Astrocyte (in vitro differentiated cells and primary cell): ENCODE measurements at regions not wholly inside any gene's neighbourhood (a gene's known extent, or its start where the extent isn't known, plus 50 kb on each side); places are given as distances from the start of the nearest gene placed in this dataset.

Experiments
- DNase-seq: peaks from one replicate; pipeline ENCODE4 v3.0.0-alpha.2; 2010; ENCODE audit warnings: low read depth
- FAIRE-seq: peaks from 2 replicates; lab custom pipeline; 2011; peaks lifted over from hg19 to GRCh38; lab: Jason Lieb, UNC
- H2AFZ ChIP-seq: 2 replicates; pipeline ENCODE4 v1.6.0; 2012; ENCODE audit warnings: low read depth, low read length, inconsistent platforms
- H3K27ac ChIP-seq: 2 replicates; pipeline ENCODE4 v1.5.1; 2011; ENCODE audit warnings: low read depth, low read length, inconsistent platforms
- H3K27me3 ChIP-seq: 2 replicates; pipeline ENCODE4 v1.6.0; 2011; ENCODE audit warnings: low read length, inconsistent platforms; ENCODE audit not compliant: insufficient read depth
- H3K36me3 ChIP-seq: 2 replicates; pipeline ENCODE4 v1.5.1; 2011; ENCODE audit warnings: low read length, inconsistent platforms; ENCODE audit not compliant: insufficient read depth
- H3K4me1 ChIP-seq: 2 replicates; pipeline ENCODE4 v1.5.1; 2011; ENCODE audit warnings: low read length, inconsistent platforms; ENCODE audit not compliant: insufficient read depth
- H3K4me2 ChIP-seq: 2 replicates; pipeline ENCODE4 v1.6.0; 2012; ENCODE audit warnings: low read length, inconsistent platforms
- H3K4me3 ChIP-seq: 2 replicates; pipeline ENCODE4 v1.5.1; 2011; ENCODE audit warnings: low read depth, mild to moderate bottlenecking, low read length, inconsistent platforms; ENCODE audit not compliant: insufficient read depth
- H3K79me2 ChIP-seq: 2 replicates; pipeline ENCODE4 v1.6.0; 2012; ENCODE audit warnings: mild to moderate bottlenecking, low read length, inconsistent platforms; ENCODE audit not compliant: insufficient read depth
- H3K9ac ChIP-seq: 2 replicates; pipeline ENCODE4 v1.6.0; 2012; ENCODE audit warnings: mild to moderate bottlenecking, low read length, inconsistent platforms
- H3K9me3 ChIP-seq: 2 replicates; pipeline ENCODE4 v1.5.1; 2012; ENCODE audit warnings: low read depth, mild to moderate bottlenecking, low read length, inconsistent platforms; ENCODE audit not compliant: insufficient read depth
- H4K20me1 ChIP-seq: 2 replicates; pipeline ENCODE4 v1.6.0; 2012; ENCODE audit warnings: low read length, inconsistent platforms; ENCODE audit not compliant: insufficient read depth
- H3K27ac Mint-ChIP-seq: one replicate; pipeline ENCODE4 v1.8.0; 2021; ENCODE audit warnings: mild to moderate bottlenecking, mixed read lengths; ENCODE audit not compliant: unreplicated experiment
- H3K27me3 Mint-ChIP-seq: one replicate; pipeline ENCODE4 v1.8.0; 2021; ENCODE audit warnings: low read depth, mixed read lengths; ENCODE audit not compliant: unreplicated experiment
- H3K36me3 Mint-ChIP-seq: one replicate; pipeline ENCODE4 v1.8.0; 2021; ENCODE audit warnings: low read depth, mixed read lengths; ENCODE audit not compliant: unreplicated experiment
- H3K4me1 Mint-ChIP-seq: one replicate; pipeline ENCODE4 v1.8.0; 2021; ENCODE audit warnings: low read depth, mixed read lengths; ENCODE audit not compliant: unreplicated experiment
- H3K4me3 Mint-ChIP-seq: one replicate; pipeline ENCODE4 v1.8.0; 2021; ENCODE audit warnings: mild to moderate bottlenecking, moderate library complexity, mixed read lengths; ENCODE audit not compliant: unreplicated experiment
- H3K9me3 Mint-ChIP-seq: one replicate; pipeline ENCODE4 v1.8.0; 2021; ENCODE audit warnings: mild to moderate bottlenecking, mixed read lengths; ENCODE audit not compliant: unreplicated experiment
- EZH2 ChIP-seq: IDR thresholded peaks from 2 replicates; pipeline ENCODE4 v1.6.1; 2012; ENCODE audit warnings: mild to moderate bottlenecking, low read length, inconsistent platforms; ENCODE audit not compliant: insufficient read depth
- TF ChIP-seq, protein P1 (sequence below): IDR thresholded peaks from 2 replicates; pipeline ENCODE4 v1.5.1; 2011; ENCODE audit warnings: low read depth, mild to moderate bottlenecking, inconsistent platforms, low read length, moderate library complexity; ENCODE audit not compliant: insufficient read depth

DNA sequence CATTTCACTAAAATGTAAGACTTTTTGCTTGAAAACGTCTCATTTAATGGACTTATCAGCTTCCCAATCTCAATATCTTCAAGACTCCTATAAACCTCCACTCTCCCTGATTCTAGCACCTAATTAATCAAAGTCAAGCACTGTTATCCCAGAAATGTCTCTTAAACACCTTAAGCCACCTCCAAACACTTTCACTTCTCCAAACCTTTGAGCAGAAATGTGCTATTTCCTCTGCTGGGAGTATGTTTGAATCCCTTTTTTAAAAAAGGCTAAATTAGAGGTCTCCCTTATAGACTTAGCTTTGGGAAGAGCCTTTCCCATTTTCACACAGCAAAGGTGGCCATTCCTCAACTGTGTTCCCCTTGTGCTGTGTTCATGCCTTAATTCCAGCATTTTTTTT, 146.2 kb upstream of the SYN3 start:
- no peak for DNase-seq
- no peaks in the 10 kb centered on the region for H4K20me1 ChIP-seq
- peaks cover 45% of the 10 kb centered on the region for H3K27me3 Mint-ChIP-seq

DNA sequence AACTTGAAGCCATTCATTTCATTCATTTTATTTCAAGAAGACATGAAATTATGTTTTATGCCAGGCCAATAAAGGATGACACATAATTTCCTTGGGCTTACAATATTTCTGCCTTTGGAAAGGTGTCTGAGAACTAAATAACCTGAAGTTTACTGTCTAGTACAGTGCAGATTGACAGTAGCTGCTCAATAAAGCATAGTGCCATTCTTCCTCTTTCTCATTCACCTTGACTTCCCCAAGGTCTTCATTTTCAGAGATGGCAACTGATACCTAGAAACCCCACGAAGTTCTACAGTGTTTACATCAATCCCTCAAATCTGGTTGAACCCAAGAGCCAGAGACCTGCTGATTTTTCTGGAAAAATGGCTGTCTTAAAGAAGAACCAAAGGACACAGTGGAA, 144.3 kb upstream of the SYN3 start:
- Histone ChIP-seq H3K9me3 (no peaks in the 10 kb centered on the region), H3K4me3 (no peak overlapping the region), H2AFZ (no peak overlapping the region), H3K27me3 (no peaks in the 10 kb centered on the region), H3K9ac (no peak overlapping the region), H3K27ac (no peak overlapping the region), H3K36me3 (no peaks in the 10 kb centered on the region), H3K4me1 (no peaks in the 10 kb centered on the region), H4K20me1 (no peaks in the 10 kb centered on the region), H3K4me2 (no peak overlapping the region), H3K79me2 (no peaks in the 10 kb centered on the region)
- peaks cover 41% of the 10 kb centered on the region for H3K27me3 Mint-ChIP-seq
- no peaks in the 10 kb centered on the region for H3K4me1 Mint-ChIP-seq
- no peak for TF ChIP-seq EZH2
- TF ChIP-seq, protein P1, sequence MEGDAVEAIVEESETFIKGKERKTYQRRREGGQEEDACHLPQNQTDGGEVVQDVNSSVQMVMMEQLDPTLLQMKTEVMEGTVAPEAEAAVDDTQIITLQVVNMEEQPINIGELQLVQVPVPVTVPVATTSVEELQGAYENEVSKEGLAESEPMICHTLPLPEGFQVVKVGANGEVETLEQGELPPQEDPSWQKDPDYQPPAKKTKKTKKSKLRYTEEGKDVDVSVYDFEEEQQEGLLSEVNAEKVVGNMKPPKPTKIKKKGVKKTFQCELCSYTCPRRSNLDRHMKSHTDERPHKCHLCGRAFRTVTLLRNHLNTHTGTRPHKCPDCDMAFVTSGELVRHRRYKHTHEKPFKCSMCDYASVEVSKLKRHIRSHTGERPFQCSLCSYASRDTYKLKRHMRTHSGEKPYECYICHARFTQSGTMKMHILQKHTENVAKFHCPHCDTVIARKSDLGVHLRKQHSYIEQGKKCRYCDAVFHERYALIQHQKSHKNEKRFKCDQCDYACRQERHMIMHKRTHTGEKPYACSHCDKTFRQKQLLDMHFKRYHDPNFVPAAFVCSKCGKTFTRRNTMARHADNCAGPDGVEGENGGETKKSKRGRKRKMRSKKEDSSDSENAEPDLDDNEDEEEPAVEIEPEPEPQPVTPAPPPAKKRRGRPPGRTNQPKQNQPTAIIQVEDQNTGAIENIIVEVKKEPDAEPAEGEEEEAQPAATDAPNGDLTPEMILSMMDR: no peak
- no peaks in the 10 kb centered on the region for H3K9me3 Mint-ChIP-seq
- FAIRE-seq: no peak
- DNase-seq: no peak
- no peaks in the 10 kb centered on the region for H3K36me3 Mint-ChIP-seq
- H3K4me3 Mint-ChIP-seq: no peak overlapping the region
- H3K27ac Mint-ChIP-seq: no peak overlapping the region

More for the DNA sequence above, 146.2 kb upstream of the SYN3 start:
- no peak overlapping the region for H3K4me2 ChIP-seq
- Mint-ChIP-seq H3K4me3 (no peak overlapping the region), H3K36me3 (no peaks in the 10 kb centered on the region), H3K27ac (no peak overlapping the region), H3K4me1 (no peaks in the 10 kb centered on the region), H3K9me3 (no peaks in the 10 kb centered on the region)
- no peaks in the 10 kb centered on the region for H3K36me3 ChIP-seq
- no peaks in the 10 kb centered on the region for H3K79me2 ChIP-seq
- H3K4me1 ChIP-seq: no peaks in the 10 kb centered on the region
- no peak for FAIRE-seq
- no peaks in the 10 kb centered on the region for H3K9me3 ChIP-seq
- H3K9ac ChIP-seq: no peak overlapping the region
- H3K27ac ChIP-seq: no peak overlapping the region
- H2AFZ ChIP-seq: no peak overlapping the region
- TF ChIP-seq EZH2: no peak
- TF ChIP-seq, protein P1: no peak
- H3K4me3 ChIP-seq: no peak overlapping the region
- H3K27me3 ChIP-seq: no peaks in the 10 kb centered on the region

- DNase-seq: no peak
- TF ChIP-seq, protein P1: no peak
- TF ChIP-seq EZH2: no peak
- no peaks in the 10 kb centered on the region for H3K27me3 Mint-ChIP-seq
- H3K4me1 Mint-ChIP-seq: peaks cover 4% of the 10 kb centered on the region
- no peak overlapping the region for H3K9ac ChIP-seq
- no peak for FAIRE-seq
- no peak overlapping the region for H3K27ac ChIP-seq
- H3K4me3 Mint-ChIP-seq: no peak overlapping the region
- H3K27me3 ChIP-seq: no peaks in the 10 kb centered on the region
- peak overlapping the region; percentile 18 for H3K27ac Mint-ChIP-seq
- no peaks in the 10 kb centered on the region for H4K20me1 ChIP-seq
- no peak overlapping the region for H2AFZ ChIP-seq
- no peak overlapping the region for H3K4me2 ChIP-seq
- no peaks in the 10 kb centered on the region for H3K36me3 Mint-ChIP-seq
- H3K9me3 Mint-ChIP-seq: no peaks in the 10 kb centered on the region
- H3K79me2 ChIP-seq: no peaks in the 10 kb centered on the region
- H3K4me1 ChIP-seq: no peaks in the 10 kb centered on the region
- no peaks in the 10 kb centered on the region for H3K36me3 ChIP-seq
- no peaks in the 10 kb centered on the region for H3K9me3 ChIP-seq
- H3K4me3 ChIP-seq: no peak overlapping the region
These were observed 136.4 kb upstream of the SYN3 start for GRCh38 chr22:33194529-33195077.
